ENCODE measurements at regions not wholly inside any gene's neighbourhood (a gene's known extent, or its start where the extent isn't known, plus 50 kb on each side); places are given as distances from the start of the nearest gene placed in this dataset.

- no peak for TF ChIP-seq CTCF (IDR thresholded peaks at IDR 0.05)
- TF ChIP-seq POLR2A (IDR thresholded peaks at IDR 0.05): no peak
These were observed 1445.8 kb upstream of the FLRT2 start for GRCh38 chr14:84084056-84084630.
